HG03521 (cell line): ENCODE measurements at regions not wholly inside any gene's neighbourhood (a gene's known extent, or its start where the extent isn't known, plus 50 kb on each side); places are given as distances from the start of the nearest gene placed in this dataset.

Experiments used
- ATAC-seq: cut with Tn5 transposase; IDR thresholded peaks from one replicate; pipeline ENCODE4 v1.9.1; 2021; ENCODE audit warnings: mild to moderate bottlenecking, moderate library complexity; ENCODE audit not compliant: unreplicated experiment

DNA sequence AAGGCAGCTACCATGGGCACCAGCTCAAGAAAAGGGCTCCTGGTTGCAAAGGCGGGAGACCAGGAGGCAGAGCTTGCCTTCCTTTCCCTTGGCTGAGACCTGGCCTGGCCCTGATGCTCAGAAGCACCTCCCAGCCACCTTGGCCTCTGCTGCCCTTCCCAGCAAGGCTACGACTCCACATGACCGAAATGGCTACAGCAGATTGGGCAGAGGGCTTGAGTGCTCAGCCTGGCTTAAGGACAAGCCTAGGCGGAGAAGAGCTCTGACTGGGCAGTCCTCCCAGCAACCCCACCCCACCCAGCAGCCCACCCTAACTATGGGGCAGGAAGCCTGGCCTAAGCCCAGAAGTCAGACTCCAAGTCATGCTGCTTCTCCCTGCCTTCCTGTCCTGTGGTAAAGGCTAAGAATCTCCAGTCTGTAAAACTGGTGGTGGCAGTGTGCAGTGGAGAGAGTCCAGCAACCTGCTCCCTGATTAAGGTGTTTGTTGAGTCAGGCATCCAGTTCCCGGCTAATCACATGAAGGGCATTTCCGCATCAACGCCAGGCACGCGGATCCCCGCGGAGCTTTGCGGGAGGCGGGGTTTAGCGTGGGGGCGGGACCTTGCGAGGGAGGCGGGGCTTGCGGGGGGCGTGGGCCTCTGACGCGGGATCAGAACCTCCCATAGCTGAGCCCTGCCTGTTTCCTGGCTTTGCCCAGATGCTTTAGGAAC is 256.0 kb downstream of the BCL11A start:
- no peak for ATAC-seq

DNA sequence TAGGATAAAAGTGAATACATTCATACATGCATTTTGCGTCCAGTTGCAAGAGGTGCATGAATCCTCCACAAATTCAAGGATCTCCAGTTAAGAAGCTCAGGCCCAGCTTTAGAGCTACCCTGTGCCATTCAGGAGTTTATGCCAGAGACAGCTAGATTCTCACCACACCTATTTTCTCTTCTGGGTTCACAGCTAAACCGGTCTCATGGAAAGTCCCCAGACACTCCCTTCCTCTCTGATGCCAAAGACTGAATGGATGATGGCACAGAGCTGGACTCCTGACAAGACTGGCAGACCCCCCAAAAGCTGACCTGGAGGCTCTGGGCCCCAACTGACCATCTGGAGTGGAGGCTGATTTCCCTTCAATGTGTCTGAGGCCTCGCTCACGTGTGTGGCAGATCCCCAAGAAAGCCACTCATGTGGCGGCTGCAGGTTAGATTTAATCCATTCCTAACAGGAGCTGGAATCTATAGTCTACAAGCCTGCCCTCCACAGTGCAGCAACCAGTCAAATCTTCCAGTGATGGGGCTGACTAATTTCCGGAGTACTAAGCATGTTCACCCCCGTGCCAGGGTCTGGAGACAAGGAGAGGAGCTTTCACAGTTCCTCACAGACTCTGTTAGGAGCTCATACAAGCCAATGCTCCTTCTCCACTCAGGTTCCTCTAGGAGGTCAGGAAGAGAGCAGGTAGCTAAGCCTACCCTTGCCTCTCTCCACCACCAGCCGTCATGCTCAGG is 257.1 kb downstream of the BCL11A start:
- no peak for ATAC-seq

DNA sequence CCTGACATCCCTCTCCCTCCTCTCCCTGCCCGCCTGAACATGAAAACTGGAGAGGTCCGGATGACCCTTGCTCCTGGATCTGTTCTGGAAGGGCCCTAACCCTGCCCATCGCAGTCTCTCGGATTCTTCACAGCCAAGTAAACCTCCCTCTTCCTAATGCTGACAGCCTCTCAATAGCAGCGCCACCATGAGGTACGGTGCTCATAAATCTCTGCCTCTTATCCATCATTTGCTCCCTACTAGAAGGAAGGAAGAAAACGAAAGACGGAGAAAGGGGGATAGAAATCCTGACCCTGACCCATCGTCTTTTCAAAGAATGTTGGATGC is 257.9 kb downstream of the BCL11A start:
- no peak for ATAC-seq

GRCh38 chr2:60294901-60295635 is 258.4 kb downstream of the BCL11A start:
- ATAC-seq = no peak

- ATAC-seq = no peak
Observed at GRCh38 chr2:60292242-60292641, 261.2 kb downstream of the BCL11A start.

GRCh38 chr2:60290509-60290908 is 262.9 kb downstream of the BCL11A start:
- no peak for ATAC-seq

- ATAC-seq = no peak
Observed at GRCh38 chr2:60285626-60286316, 267.7 kb downstream of the BCL11A start.

GRCh38 chr2:60283626-60284025 is 269.8 kb downstream of the BCL11A start:
- ATAC-seq = no peak

DNA sequence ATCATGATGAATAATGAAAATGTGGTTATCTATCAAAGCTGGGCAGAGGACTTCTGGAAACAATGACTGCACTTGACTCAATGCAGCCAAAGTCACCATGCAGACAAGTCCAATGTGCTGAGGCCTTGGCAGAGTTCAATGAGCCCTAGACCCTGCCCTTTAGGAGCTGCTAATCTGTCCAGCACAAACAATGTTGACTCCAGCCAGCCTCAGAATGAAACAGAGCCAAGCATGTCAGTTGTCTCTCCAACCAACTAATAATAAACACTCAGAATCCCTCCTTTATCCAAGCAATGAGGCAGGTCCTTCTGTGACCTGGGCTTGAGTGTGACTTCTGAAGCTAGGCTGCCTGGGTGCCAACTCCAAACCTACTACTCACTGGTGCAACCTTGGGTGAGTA is 270.6 kb downstream of the BCL11A start:
- no peak for ATAC-seq

GRCh38 chr2:60281730-60282129 is 271.7 kb downstream of the BCL11A start:
- no peak for ATAC-seq

- no peak for ATAC-seq
Observed at GRCh38 chr2:60280238-60280637, 273.2 kb downstream of the BCL11A start.

DNA sequence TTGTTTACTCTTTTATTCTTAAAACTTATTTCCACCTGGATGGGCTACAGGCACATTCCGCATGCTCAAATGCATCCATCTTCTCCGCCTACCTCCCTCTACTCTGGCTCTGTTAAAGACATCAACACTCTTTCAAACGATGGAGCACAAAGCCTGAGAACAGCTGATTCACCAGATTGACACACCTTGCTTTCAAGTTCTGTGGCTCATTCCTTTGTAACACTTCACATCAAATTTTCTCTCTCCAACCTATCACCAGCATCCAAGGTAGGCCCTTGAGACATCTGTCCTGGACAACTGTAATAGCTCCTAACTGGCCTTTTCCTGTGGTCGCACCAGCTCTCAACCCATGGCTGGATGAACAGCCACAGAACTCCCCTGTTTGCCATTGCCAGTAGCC is 274.5 kb downstream of the BCL11A start:
- no peak for ATAC-seq

- ATAC-seq = no peak
Observed at GRCh38 chr2:60275958-60276357, 277.5 kb downstream of the BCL11A start.

GRCh38 chr2:60273836-60274235 is 279.6 kb downstream of the BCL11A start:
- no peak for ATAC-seq

DNA sequence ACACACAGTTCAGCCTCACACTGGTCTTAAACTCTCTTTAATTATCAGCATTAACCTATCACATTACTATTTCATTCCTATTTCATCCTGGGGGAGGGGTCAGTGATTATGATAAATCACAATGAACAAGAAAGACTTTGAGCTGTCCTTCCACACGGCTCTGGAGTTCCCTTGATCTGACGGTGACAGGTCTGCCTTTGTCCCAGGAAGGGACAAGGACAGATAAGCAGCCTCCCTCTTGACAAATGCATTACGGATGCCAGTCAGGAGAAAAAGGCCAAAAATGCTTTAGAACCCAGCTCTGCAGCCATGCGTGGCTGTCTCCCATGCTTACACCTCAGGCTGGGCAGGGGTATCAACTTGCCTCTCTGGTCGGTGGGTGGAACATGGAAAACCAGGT is 281.7 kb downstream of the BCL11A start:
- no peak for ATAC-seq

- no peak for ATAC-seq
Observed at GRCh38 chr2:60271131-60271530, 282.3 kb downstream of the BCL11A start.

- no peak for ATAC-seq
Observed at GRCh38 chr2:60268661-60269060, 284.8 kb downstream of the BCL11A start.

DNA sequence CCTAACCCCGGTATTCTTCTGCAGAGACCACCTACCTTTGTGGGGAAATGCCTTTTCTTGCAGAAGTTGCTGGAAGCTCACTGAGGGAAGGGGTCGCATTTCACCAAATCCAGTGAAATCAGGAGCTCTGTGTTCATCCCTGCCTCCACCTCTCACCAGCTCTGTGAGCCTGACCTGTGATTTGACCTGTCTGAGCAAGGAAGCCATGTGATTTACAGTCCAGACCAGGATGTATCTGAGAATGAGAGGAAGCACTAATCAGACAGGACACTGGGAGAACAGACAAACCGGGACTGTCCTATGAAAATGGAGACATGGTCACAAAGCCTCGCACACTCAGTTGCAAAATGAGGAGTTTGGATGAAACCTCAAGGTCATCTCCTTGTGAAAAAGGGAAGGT is 285.4 kb downstream of the BCL11A start:
- no peak for ATAC-seq

DNA sequence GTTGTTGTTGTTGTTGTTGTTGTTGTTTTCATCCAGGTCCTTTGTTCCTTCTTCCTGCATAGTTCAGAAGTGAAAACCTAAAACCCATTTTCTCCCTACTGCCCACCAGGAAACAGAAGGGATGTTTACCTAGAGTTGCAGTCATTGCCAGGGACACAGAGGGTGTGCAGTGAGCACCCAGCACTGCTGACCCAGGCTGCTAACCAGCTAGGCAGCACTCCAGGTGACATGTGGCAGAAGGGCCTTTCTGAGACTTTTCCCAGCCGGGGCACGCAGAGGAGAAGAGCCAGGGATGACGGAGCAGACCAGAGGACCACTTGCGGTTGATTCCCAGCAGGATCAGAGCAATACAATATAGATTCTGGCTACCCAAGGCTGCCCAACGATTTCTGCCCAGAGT is 286.3 kb downstream of the BCL11A start:
- no peak for ATAC-seq

GRCh38 chr2:60262178-60262577 is 291.3 kb downstream of the BCL11A start:
- no peak for ATAC-seq

- ATAC-seq = no peak
Observed at GRCh38 chr2:60260639-60261296, 292.7 kb downstream of the BCL11A start.
